Transverse colon (tissue), 4 donors: ENCODE measurements at regions not wholly inside any gene's neighbourhood (a gene's known extent, or its start where the extent isn't known, plus 50 kb on each side); places are given as distances from the start of the nearest gene placed in this dataset.

Source experiments
- DNase-seq: peaks from one replicate; pipeline ENCODE4 v3.0.0-alpha.2; 2019
- H3K27ac ChIP-seq, 4 donors: fragments of 200-600 bp; sonication (generic); 2 replicates each; pipeline ENCODE4 v1.5.1; 2016 to 2018; ENCODE audit warnings: inconsistent platforms in 4 of 4
- H3K27me3 ChIP-seq: fragments of 200-600 bp; sonication (generic); 2 replicates; pipeline ENCODE4 v1.5.1; 2017; ENCODE audit warnings: inconsistent platforms
- H3K36me3 ChIP-seq, 4 donors: fragments of 200-600 bp; sonication (generic); 2 replicates each; pipeline ENCODE4 v1.5.1; 2017 to 2019; ENCODE audit warnings: inconsistent platforms in 4 of 4
- H3K4me1 ChIP-seq, 4 donors: fragments of 200-600 bp; sonication (generic); 2 replicates each; pipeline ENCODE4 v1.5.1; 2017 to 2020; ENCODE audit warnings: inconsistent platforms in 4 of 4
- H3K4me3 ChIP-seq, 4 donors: fragments of 200-600 bp; sonication (generic); 1 replicate in 1 of 4; 2 replicates in 3 of 4; pipeline versions ENCODE4 v1.5.1 to v1.6.1; 2017 to 2019; ENCODE audit warnings: inconsistent platforms in 4 of 4
- H3K9me3 ChIP-seq, 2 donors: fragments of 200-600 bp; sonication (generic); 2 replicates each; pipeline ENCODE4 v1.5.1; 2017 to 2019; ENCODE audit warnings: inconsistent platforms in 2 of 2
- EP300 ChIP-seq: sonication (generic); formaldehyde crosslinking; IDR thresholded peaks from one replicate; pipeline ENCODE4 v1.6.1; 2017; ENCODE audit warnings: antibody characterized with exemption, low read depth
- POLR2A ChIP-seq: fragments of 450-650 bp; IDR thresholded peaks from one replicate; pipeline ENCODE4 v1.6.1; 2016; ENCODE audit warnings: antibody characterized with exemption, mild to moderate bottlenecking, moderate library complexity
- POLR2AphosphoS5 ChIP-seq, 3 donors: sonication (generic); formaldehyde crosslinking; IDR thresholded peaks; one replicate each; pipeline ENCODE4 v1.6.1; 2016; ENCODE audit warnings: antibody characterized with exemption in 3 of 3
- WGBS, 2 donors: methylation state at CpG; one replicate each; pipeline ENCODE4 v1.1.5; 2018; ENCODE audit warnings: low coverage in 1 of 2; 5-methylcytosine and 5-hydroxymethylcytosine counted together
- in situ Hi-C, 4 donors: fragments of 200-750 bp; cut with MboI; loops; one replicate each; pipeline versions ENCODE4 v1.15.0 to v1.15.1; 2017; ENCODE audit warnings: low sequenced_read_pairs in 3 of 4, low pct_ligation_motif_present in 1 of 4, low pct_unique_long_range_greater_than_20kb in 1 of 4
- intact Hi-C: fragments of 100-400 bp; cut with DNase I; formaldehyde crosslinking; loops from one replicate; pipeline ENCODE4 v1.15.1; 2023; ENCODE audit warnings: low total_unique reads
- TF ChIP-seq, protein P1 (sequence below), 5 experiments: fragments of 200-600 bp in 3 of 5; fragments of 450-650 bp in 2 of 5; sonication (generic) in 3 of 5; IDR thresholded peaks; 1 replicate in 2 of 5; 2 replicates in 3 of 5; pipeline ENCODE4 v1.5.1; 2016 to 2017; ENCODE audit warnings: antibody characterized with exemption in 5 of 5, inconsistent platforms in 3 of 5, mild to moderate bottlenecking in 2 of 5, moderate library complexity in 1 of 5

DNA sequence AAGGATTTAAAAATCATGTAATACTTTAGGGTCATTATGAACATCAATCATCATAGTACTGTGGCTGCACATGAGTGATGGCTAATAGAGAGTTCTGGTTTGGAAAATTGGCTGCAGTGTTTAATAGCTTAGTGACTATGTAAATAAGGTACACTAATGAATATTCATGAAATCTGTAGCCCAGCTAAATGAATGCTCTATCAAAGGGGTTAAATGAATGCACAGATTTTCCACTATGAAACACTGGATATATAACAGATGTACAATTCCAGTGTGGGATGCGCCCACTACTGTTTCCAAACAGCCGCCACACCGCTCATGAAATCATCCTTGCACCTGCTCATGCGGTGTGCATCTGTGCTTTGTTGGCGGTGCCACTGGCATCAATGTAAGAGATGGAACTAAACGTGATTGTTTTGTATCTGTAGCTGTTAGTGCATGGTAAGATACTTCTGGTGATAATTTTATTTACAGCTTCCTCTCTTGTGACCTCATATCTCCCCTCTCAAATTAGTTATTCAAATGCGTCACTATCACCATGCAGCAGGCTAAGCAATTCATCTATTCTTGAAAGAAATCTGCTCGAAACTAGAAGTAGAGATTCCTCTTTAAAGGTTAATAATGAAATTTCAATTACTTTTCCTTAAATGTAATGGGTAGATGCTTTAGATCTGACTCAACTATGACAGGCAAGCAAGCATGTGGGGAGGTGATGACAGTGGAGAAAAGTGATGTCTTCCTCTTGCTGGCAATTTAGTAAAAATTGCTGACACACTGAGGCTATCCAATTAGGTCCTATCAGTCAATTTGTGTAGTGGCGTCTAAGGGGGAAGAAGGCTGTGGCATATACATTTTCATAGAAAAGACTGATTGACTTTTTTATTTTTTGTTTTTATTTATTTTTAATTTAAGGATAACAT lies 433.6 kb downstream of the AEBP2 start:
- WGBS, 2 donors, result 51 to 82% methylated on average over 4 to 9 of the region's 9 CpGs
- H3K27me3 ChIP-seq, result no peaks in the 10 kb centered on the region
- no peaks in the 10 kb centered on the region for H3K9me3 ChIP-seq
- H3K4me1 ChIP-seq, result peaks cover 0 to 3% (median 0%) of the 10 kb centered on the region in 4 donors
- intact Hi-C loops, result no loop called here
- TF ChIP-seq POLR2AphosphoS5 (IDR thresholded peaks at IDR 0.05) (no peak), EP300 (no peak), POLR2A (no peak)
- TF ChIP-seq, protein P1, sequence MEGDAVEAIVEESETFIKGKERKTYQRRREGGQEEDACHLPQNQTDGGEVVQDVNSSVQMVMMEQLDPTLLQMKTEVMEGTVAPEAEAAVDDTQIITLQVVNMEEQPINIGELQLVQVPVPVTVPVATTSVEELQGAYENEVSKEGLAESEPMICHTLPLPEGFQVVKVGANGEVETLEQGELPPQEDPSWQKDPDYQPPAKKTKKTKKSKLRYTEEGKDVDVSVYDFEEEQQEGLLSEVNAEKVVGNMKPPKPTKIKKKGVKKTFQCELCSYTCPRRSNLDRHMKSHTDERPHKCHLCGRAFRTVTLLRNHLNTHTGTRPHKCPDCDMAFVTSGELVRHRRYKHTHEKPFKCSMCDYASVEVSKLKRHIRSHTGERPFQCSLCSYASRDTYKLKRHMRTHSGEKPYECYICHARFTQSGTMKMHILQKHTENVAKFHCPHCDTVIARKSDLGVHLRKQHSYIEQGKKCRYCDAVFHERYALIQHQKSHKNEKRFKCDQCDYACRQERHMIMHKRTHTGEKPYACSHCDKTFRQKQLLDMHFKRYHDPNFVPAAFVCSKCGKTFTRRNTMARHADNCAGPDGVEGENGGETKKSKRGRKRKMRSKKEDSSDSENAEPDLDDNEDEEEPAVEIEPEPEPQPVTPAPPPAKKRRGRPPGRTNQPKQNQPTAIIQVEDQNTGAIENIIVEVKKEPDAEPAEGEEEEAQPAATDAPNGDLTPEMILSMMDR (IDR thresholded peaks at IDR 0.05), result no peak
- DNase-seq, result no peak
- in situ Hi-C loops, result no loop called here
- H3K27ac ChIP-seq, result no peak overlapping the region
- no peaks in the 10 kb centered on the region for H3K36me3 ChIP-seq
- no peak overlapping the region for H3K4me3 ChIP-seq

DNA sequence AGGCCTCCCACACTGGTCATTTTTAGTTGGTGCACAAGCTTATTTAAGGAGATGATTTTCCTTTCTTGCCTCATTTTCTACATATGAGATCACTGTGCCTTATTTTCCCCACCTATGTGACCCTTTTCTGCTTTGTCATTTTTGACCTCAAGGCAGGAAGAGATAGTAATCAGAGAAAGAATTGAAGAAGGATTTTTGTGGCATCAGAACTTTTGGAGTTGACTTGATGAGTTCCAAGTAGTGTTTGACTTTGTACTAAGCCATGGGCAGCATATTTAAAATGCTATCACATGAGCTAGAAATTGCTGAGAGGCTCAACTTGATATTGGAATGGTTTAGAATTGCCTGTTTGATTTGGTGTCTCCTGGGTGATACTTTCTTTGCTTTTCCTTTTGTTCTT lies 440.8 kb downstream of the AEBP2 start:
- in situ Hi-C loops (no loop called here), intact Hi-C loops (no loop called here)
- TF ChIP-seq POLR2A (no peak), EP300 (no peak), POLR2AphosphoS5 (IDR thresholded peaks at IDR 0.05) (no peak)
- TF ChIP-seq, protein P1 (IDR thresholded peaks at IDR 0.05), result no peak
- H3K27me3 ChIP-seq, result no peaks in the 10 kb centered on the region
- H3K4me1 ChIP-seq, result peaks cover 19 to 28% (median 22%) of the 10 kb centered on the region in 4 donors
- no peaks in the 10 kb centered on the region for H3K9me3 ChIP-seq
- no peak overlapping the region for H3K4me3 ChIP-seq
- no peak overlapping the region for H3K27ac ChIP-seq
- H3K36me3 ChIP-seq, result no peaks in the 10 kb centered on the region
- DNase-seq, result no peak

DNA sequence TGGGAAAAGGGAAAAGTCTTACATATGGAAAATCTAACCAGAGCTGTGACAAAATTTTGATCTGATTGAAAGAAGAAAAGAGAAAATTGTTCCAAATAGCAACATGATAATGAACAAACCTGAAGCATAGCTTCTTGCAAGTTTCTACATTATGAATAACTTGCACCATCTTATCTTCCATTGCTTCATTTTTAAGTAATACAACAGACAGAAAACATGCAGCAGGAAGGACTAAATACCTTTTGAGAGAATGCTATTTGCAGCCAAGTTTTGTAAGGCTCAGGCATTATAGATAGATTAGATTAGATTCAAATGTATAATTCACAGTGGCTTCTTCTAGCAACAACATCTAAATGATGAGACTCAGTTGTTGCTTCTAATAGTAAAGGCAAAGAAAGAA lies 441.4 kb downstream of the AEBP2 start:
- H3K9me3 ChIP-seq, result no peaks in the 10 kb centered on the region
- no peaks in the 10 kb centered on the region for H3K27me3 ChIP-seq
- H3K4me3 ChIP-seq, result no peak overlapping the region
- intact Hi-C loops, result no loop called here
- in situ Hi-C loops, result no loop called here
- no peak for DNase-seq
- H3K4me1 ChIP-seq, result peaks cover 24 to 35% (median 26%) of the 10 kb centered on the region in 4 donors
- no peaks in the 10 kb centered on the region for H3K36me3 ChIP-seq
- H3K27ac ChIP-seq, result no peak overlapping the region
- TF ChIP-seq POLR2A, result no peak

DNA sequence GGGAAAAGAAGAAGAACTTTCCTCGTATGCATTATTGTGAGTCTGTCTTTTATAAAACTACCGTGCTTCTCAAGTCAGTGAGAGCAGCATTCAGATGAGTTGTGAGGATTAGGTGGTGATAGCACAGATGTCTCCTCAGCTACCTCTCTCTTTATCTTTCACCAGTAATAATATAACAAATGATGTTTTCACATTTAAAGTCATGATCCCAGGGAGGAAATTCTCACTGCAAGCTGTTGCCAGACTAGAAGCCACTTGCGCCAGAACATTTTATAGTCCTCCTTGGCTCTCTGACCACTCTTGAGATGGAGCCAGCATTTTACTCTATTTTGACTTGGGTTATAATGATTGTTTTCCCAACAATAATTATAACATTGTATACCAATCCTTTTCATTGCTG lies 443.1 kb downstream of the AEBP2 start:
- peaks cover 26 to 51% (median 38%) of the 10 kb centered on the region in 4 donors for H3K4me1 ChIP-seq
- no peak for DNase-seq
- no peaks in the 10 kb centered on the region for H3K9me3 ChIP-seq
- 35 to 51% methylated on average over 3 of the region's 3 CpGs for WGBS, 2 donors
- H3K4me3 ChIP-seq, result no peak overlapping the region
- intact Hi-C loops, result no loop called here
- H3K27ac ChIP-seq, result peak overlapping the region; percentile 34 to 72 (median 68)
- TF ChIP-seq, protein P1 (IDR thresholded peaks at IDR 0.05), result no peak
- TF ChIP-seq EP300, result no peak
- TF ChIP-seq POLR2AphosphoS5 (IDR thresholded peaks at IDR 0.05), result no peak
- no peak for TF ChIP-seq POLR2A
- in situ Hi-C loops, result no loop called here
- H3K27me3 ChIP-seq, result no peaks in the 10 kb centered on the region
- H3K36me3 ChIP-seq, result no peaks in the 10 kb centered on the region
